ENCODE measurements at regions not wholly inside any gene's neighbourhood (a gene's known extent, or its start where the extent isn't known, plus 50 kb on each side); places are given as distances from the start of the nearest gene placed in this dataset.

- no TSS peak for BruUV-seq (replicated peaks)
Observed at GRCh38 chr5:23626961-23627360, 119.6 kb downstream of the PRDM9 start.

More at GRCh38 chr5:23626961-23627360, 119.6 kb downstream of the PRDM9 start:
- in situ Hi-C loops (cut with MboI) (no loop called here), intact Hi-C loops (cut with micrococcal nuclease) (no loop called here)
- 0% methylated on average over 4 of the region's 4 CpGs for WGBS (ENCODE audit: insufficient coverage, low coverage, missing lambda C conversion rate)
- Histone ChIP-seq H3K9ac (ENCODE audit: insufficient read depth in 1 of 2, low read depth in 2 of 2, low read length in 2 of 2) (no peak overlapping the region), H3K79me2 (ENCODE audit: control insufficient read depth, insufficient read depth, low read length) (no peaks in the 10 kb centered on the region), H3K36me3 (ENCODE audit: control insufficient read depth, insufficient read depth, low read length) (no peaks in the 10 kb centered on the region), H3K4me1 (replicated peaks in 1 of 2; ENCODE audit: control insufficient read depth in 2 of 2, insufficient read depth in 2 of 2, low read length in 2 of 2) (no peaks in the 10 kb centered on the region), H3K9me1 (ENCODE audit: control insufficient read depth, insufficient read depth, low read length) (no peaks in the 10 kb centered on the region), H3K27ac (ENCODE audit: extremely low read depth, low read depth, low read length) (no peak overlapping the region), H2AFZ (ENCODE audit: low read depth, low read length) (no peak overlapping the region), H3K4me3 (no peak overlapping the region), H4K20me1 (replicated peaks; ENCODE audit: control insufficient read depth, insufficient read depth, low read length) (no peaks in the 10 kb centered on the region), H3K27me3 (ENCODE audit: control insufficient read depth in 2 of 2, insufficient read depth in 2 of 2, low read length in 2 of 2) (no peaks in the 10 kb centered on the region), H3K9me3 (replicated peaks; ENCODE audit: control insufficient read depth, insufficient read depth, low read depth, low read length) (no peaks in the 10 kb centered on the region), H3K4me2 (ENCODE audit: insufficient read depth, low read length) (no peak overlapping the region)
- CTCF ChIA-PET (ENCODE audit: low intra/inter-chr PET ratio): no interaction called here
- FAIRE-seq (no peak), ATAC-seq (no peak), DNase-seq (ENCODE audit: extremely low read depth in 1 of 4, low spot score in 3 of 4) (no peak)
- TF ChIP-seq ADNP (tag; IDR thresholded peaks at IDR 0.05) (no peak), PTRF (tag; IDR thresholded peaks at IDR 0.05) (no peak), NCOA2 (IDR thresholded peaks at IDR 0.05; ENCODE audit: partially characterized antibody in 2 of 2) (no peak), MLX (CRISPR knock-in tag; conservative IDR thresholded peaks at IDR 0.05) (no peak), TFAP4 (CRISPR knock-in tag; IDR thresholded peaks at IDR 0.05; ENCODE audit: borderline replicate concordance) (no peak), ZNF445 (CRISPR knock-in tag; IDR thresholded peaks at IDR 0.05; ENCODE audit: low read depth) (no peak), CBX3 (IDR thresholded peaks at IDR 0.05; ENCODE audit: borderline replicate concordance in 1 of 2, low read length in 2 of 2) (no peak), SAFB (IDR thresholded peaks at IDR 0.05; ENCODE audit: borderline replicate concordance, low read depth, low read length) (no peak)
- POLR2A ChIA-PET: no interaction called here
